ENCODE measurements at regions not wholly inside any gene's neighbourhood (a gene's known extent, or its start where the extent isn't known, plus 50 kb on each side); places are given as distances from the start of the nearest gene placed in this dataset.

- H3K27ac Mint-ChIP-seq: no peak overlapping the region
- no peak overlapping the region for H3K4me3 Mint-ChIP-seq
- peak; percentile 93 for TF ChIP-seq CTCF (IDR thresholded peaks at IDR 0.05)
- no peaks in the 10 kb centered on the region for H3K36me3 Mint-ChIP-seq (ENCODE audit: low read depth)
- no peaks in the 10 kb centered on the region for H3K4me1 Mint-ChIP-seq (ENCODE audit: low read depth)
- no peaks in the 10 kb centered on the region for H3K27me3 Mint-ChIP-seq (ENCODE audit: insufficient read depth)
- peak; percentile 45 for DNase-seq
- peaks cover 3% of the 10 kb centered on the region; the same call in 1 of the 2 replicates for H3K9me3 Mint-ChIP-seq
These were observed 1793.9 kb downstream of the NCAM2 start for GRCh38 chr21:22791986-22792560.

GRCh38 chr21:22795091-22795490 is 1796.9 kb downstream of the NCAM2 start:
- no peak for DNase-seq
- Mint-ChIP-seq H3K27me3 (ENCODE audit: insufficient read depth) (no peaks in the 10 kb centered on the region), H3K27ac (no peak overlapping the region), H3K4me3 (no peak overlapping the region), H3K36me3 (ENCODE audit: low read depth) (no peaks in the 10 kb centered on the region), H3K4me1 (ENCODE audit: low read depth) (no peaks in the 10 kb centered on the region), H3K9me3 (peaks cover 3% of the 10 kb centered on the region; the same call in 1 of the 2 replicates)
- TF ChIP-seq CTCF (IDR thresholded peaks at IDR 0.05): no peak

GRCh38 chr21:22795644-22796043 is 1797.4 kb downstream of the NCAM2 start:
- Mint-ChIP-seq H3K27ac (no peak overlapping the region), H3K36me3 (ENCODE audit: low read depth) (no peaks in the 10 kb centered on the region), H3K4me3 (peak overlapping the region; percentile 34; the same call in 1 of the 2 replicates), H3K9me3 (peaks cover 3% of the 10 kb centered on the region; the same call in 1 of the 2 replicates), H3K4me1 (ENCODE audit: low read depth) (no peaks in the 10 kb centered on the region), H3K27me3 (ENCODE audit: insufficient read depth) (no peaks in the 10 kb centered on the region)
- no peak for TF ChIP-seq CTCF (IDR thresholded peaks at IDR 0.05)
- DNase-seq: no peak

GRCh38 chr21:22796147-22796546 is 1797.9 kb downstream of the NCAM2 start:
- Mint-ChIP-seq H3K4me3 (no peak overlapping the region; the same call in 1 of the 2 replicates), H3K27ac (no peak overlapping the region), H3K27me3 (ENCODE audit: insufficient read depth) (no peaks in the 10 kb centered on the region), H3K4me1 (ENCODE audit: low read depth) (no peaks in the 10 kb centered on the region), H3K36me3 (ENCODE audit: low read depth) (no peaks in the 10 kb centered on the region), H3K9me3 (peaks cover 3% of the 10 kb centered on the region; the same call in 1 of the 2 replicates)
- no peak for DNase-seq
- no peak for TF ChIP-seq CTCF (IDR thresholded peaks at IDR 0.05)

GRCh38 chr21:22804151-22804550 is 1805.9 kb downstream of the NCAM2 start:
- Mint-ChIP-seq H3K9me3 (peaks cover 11% of the 10 kb centered on the region), H3K4me1 (ENCODE audit: low read depth) (no peaks in the 10 kb centered on the region), H3K27ac (no peak overlapping the region), H3K4me3 (no peak overlapping the region), H3K27me3 (ENCODE audit: insufficient read depth) (no peaks in the 10 kb centered on the region), H3K36me3 (ENCODE audit: low read depth) (no peaks in the 10 kb centered on the region)
- no peak for DNase-seq
- no peak for TF ChIP-seq CTCF (IDR thresholded peaks at IDR 0.05)
